GM21367 (cell line): ENCODE measurements at regions not wholly inside any gene's neighbourhood (a gene's known extent, or its start where the extent isn't known, plus 50 kb on each side); places are given as distances from the start of the nearest gene placed in this dataset.

Experiments used
- ATAC-seq: cut with Tn5 transposase; IDR thresholded peaks from one replicate; pipeline ENCODE4 v1.9.1; 2021; ENCODE audit not compliant: unreplicated experiment

- no peak for ATAC-seq
These were observed 141.9 kb downstream of the SLIT2 start for GRCh38 chr4:20393486-20394100.

GRCh38 chr4:20394512-20394911 is 142.8 kb downstream of the SLIT2 start:
- ATAC-seq, result no peak

- ATAC-seq, result no peak
These were observed 143.6 kb downstream of the SLIT2 start for GRCh38 chr4:20395160-20395773.

- ATAC-seq, result peak; percentile 80
These were observed 151.6 kb downstream of the SLIT2 start for GRCh38 chr4:20403290-20403689.

- ATAC-seq, result no peak
These were observed 152.1 kb downstream of the SLIT2 start for GRCh38 chr4:20403846-20404245.

GRCh38 chr4:20408611-20409010 is 156.9 kb downstream of the SLIT2 start:
- no peak for ATAC-seq

GRCh38 chr4:20412072-20412471 is 160.4 kb downstream of the SLIT2 start:
- no peak for ATAC-seq

- ATAC-seq, result no peak
These were observed 165.1 kb downstream of the SLIT2 start for GRCh38 chr4:20416800-20417199.

GRCh38 chr4:20418861-20419451 is 167.3 kb downstream of the SLIT2 start:
- ATAC-seq, result peak; percentile 97

- no peak for ATAC-seq
These were observed 169.4 kb downstream of the SLIT2 start for GRCh38 chr4:20420916-20421602.

GRCh38 chr4:20421603-20421985 is 169.9 kb downstream of the SLIT2 start:
- ATAC-seq, result no peak

- ATAC-seq, result peak; percentile 76
These were observed 170.7 kb downstream of the SLIT2 start for GRCh38 chr4:20422398-20422797.

- no peak for ATAC-seq
These were observed 171.7 kb downstream of the SLIT2 start for GRCh38 chr4:20423420-20423819.

GRCh38 chr4:20426028-20426427 is 174.3 kb downstream of the SLIT2 start:
- ATAC-seq, result no peak

GRCh38 chr4:20428436-20429160 is 176.9 kb downstream of the SLIT2 start:
- no peak for ATAC-seq

GRCh38 chr4:20430259-20430941 is 178.7 kb downstream of the SLIT2 start:
- no peak for ATAC-seq

GRCh38 chr4:20431543-20431951 is 179.8 kb downstream of the SLIT2 start:
- ATAC-seq, result no peak

GRCh38 chr4:20432088-20432487 is 180.4 kb downstream of the SLIT2 start:
- no peak for ATAC-seq

GRCh38 chr4:20433097-20433705 is 181.5 kb downstream of the SLIT2 start:
- no peak for ATAC-seq

GRCh38 chr4:20440170-20440569 is 188.5 kb downstream of the SLIT2 start:
- ATAC-seq, result no peak
